ENCODE measurements at regions not wholly inside any gene's neighbourhood (a gene's known extent, or its start where the extent isn't known, plus 50 kb on each side); places are given as distances from the start of the nearest gene placed in this dataset.

DNA sequence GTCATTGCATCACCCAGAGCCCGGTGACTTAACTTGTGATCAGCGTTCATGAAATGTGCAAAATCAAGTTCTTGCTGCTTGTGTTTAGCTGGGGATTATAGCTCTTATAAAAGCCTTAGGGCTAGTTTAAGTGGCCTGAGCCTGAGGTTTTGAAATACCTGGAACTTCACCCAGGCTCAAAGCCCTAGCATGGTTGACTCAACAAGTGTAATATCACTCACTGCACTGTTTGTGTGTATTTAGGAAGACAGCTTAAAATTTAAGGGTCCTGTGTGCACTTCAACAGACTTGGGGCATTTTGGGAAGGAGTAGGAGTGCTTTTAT, 489.5 kb downstream of the GATA3 start:
- TF ChIP-seq RAD21 (IDR thresholded peaks at IDR 0.05) (no peak), TAF1 (conservative IDR thresholded peaks at IDR 0.05) (no peak), JUND (IDR thresholded peaks at IDR 0.05) (no peak), GABPA (IDR thresholded peaks at IDR 0.05 in 1 of 2, conservative IDR thresholded peaks at IDR 0.05 in 1 of 2) (no peak), YY1 (IDR thresholded peaks at IDR 0.05) (no peak), SP1 (IDR thresholded peaks at IDR 0.05) (no peak), EGR1 (IDR thresholded peaks at IDR 0.05; ENCODE audit: low read depth in 2 of 2) (no peak)
- TF ChIP-seq, protein P1, sequence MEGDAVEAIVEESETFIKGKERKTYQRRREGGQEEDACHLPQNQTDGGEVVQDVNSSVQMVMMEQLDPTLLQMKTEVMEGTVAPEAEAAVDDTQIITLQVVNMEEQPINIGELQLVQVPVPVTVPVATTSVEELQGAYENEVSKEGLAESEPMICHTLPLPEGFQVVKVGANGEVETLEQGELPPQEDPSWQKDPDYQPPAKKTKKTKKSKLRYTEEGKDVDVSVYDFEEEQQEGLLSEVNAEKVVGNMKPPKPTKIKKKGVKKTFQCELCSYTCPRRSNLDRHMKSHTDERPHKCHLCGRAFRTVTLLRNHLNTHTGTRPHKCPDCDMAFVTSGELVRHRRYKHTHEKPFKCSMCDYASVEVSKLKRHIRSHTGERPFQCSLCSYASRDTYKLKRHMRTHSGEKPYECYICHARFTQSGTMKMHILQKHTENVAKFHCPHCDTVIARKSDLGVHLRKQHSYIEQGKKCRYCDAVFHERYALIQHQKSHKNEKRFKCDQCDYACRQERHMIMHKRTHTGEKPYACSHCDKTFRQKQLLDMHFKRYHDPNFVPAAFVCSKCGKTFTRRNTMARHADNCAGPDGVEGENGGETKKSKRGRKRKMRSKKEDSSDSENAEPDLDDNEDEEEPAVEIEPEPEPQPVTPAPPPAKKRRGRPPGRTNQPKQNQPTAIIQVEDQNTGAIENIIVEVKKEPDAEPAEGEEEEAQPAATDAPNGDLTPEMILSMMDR (IDR thresholded peaks at IDR 0.05; ENCODE audit: low read depth, low read length, missing input control) = no peak
- TF ChIP-seq, protein P2, sequence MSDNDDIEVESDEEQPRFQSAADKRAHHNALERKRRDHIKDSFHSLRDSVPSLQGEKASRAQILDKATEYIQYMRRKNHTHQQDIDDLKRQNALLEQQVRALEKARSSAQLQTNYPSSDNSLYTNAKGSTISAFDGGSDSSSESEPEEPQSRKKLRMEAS (IDR thresholded peaks at IDR 0.05) = no peak
- TF ChIP-seq, protein P3, sequence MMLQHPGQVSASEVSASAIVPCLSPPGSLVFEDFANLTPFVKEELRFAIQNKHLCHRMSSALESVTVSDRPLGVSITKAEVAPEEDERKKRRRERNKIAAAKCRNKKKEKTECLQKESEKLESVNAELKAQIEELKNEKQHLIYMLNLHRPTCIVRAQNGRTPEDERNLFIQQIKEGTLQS (IDR thresholded peaks at IDR 0.05) = no peak
- TF ChIP-seq, protein P4, sequence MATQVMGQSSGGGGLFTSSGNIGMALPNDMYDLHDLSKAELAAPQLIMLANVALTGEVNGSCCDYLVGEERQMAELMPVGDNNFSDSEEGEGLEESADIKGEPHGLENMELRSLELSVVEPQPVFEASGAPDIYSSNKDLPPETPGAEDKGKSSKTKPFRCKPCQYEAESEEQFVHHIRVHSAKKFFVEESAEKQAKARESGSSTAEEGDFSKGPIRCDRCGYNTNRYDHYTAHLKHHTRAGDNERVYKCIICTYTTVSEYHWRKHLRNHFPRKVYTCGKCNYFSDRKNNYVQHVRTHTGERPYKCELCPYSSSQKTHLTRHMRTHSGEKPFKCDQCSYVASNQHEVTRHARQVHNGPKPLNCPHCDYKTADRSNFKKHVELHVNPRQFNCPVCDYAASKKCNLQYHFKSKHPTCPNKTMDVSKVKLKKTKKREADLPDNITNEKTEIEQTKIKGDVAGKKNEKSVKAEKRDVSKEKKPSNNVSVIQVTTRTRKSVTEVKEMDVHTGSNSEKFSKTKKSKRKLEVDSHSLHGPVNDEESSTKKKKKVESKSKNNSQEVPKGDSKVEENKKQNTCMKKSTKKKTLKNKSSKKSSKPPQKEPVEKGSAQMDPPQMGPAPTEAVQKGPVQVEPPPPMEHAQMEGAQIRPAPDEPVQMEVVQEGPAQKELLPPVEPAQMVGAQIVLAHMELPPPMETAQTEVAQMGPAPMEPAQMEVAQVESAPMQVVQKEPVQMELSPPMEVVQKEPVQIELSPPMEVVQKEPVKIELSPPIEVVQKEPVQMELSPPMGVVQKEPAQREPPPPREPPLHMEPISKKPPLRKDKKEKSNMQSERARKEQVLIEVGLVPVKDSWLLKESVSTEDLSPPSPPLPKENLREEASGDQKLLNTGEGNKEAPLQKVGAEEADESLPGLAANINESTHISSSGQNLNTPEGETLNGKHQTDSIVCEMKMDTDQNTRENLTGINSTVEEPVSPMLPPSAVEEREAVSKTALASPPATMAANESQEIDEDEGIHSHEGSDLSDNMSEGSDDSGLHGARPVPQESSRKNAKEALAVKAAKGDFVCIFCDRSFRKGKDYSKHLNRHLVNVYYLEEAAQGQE (IDR thresholded peaks at IDR 0.05) = no peak
